GM12874 (cell line): ENCODE measurements at regions not wholly inside any gene's neighbourhood (a gene's known extent, or its start where the extent isn't known, plus 50 kb on each side); places are given as distances from the start of the nearest gene placed in this dataset.

Experiments used
- TF ChIP-seq, protein P1 (sequence below): IDR thresholded peaks from 2 replicates; pipeline ENCODE4 v1.5.1; 2011; ENCODE audit warnings: low read depth, mild to moderate bottlenecking, control low read depth, low read length, moderate library complexity; ENCODE audit not compliant: insufficient read depth

DNA sequence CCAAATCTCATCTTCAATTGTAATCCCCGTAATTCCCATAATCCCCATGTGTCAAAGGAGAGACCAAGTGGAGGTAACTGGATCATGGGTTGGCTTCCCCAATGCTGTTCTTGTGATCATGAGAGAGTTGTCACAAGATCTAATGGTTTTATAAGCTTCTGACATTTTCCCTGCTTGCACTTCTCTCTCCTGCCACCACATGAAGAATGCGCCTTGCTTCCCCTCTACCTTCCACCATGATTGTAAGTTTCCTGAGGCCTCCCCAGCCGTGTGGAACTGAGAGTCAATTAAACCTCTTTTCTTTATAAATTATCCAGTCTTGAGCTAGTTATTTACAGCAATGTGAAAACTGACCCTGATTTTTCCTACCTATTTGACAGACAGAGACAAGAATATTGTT lies 162.5 kb upstream of the SYT6 start:
- TF ChIP-seq, protein P1, sequence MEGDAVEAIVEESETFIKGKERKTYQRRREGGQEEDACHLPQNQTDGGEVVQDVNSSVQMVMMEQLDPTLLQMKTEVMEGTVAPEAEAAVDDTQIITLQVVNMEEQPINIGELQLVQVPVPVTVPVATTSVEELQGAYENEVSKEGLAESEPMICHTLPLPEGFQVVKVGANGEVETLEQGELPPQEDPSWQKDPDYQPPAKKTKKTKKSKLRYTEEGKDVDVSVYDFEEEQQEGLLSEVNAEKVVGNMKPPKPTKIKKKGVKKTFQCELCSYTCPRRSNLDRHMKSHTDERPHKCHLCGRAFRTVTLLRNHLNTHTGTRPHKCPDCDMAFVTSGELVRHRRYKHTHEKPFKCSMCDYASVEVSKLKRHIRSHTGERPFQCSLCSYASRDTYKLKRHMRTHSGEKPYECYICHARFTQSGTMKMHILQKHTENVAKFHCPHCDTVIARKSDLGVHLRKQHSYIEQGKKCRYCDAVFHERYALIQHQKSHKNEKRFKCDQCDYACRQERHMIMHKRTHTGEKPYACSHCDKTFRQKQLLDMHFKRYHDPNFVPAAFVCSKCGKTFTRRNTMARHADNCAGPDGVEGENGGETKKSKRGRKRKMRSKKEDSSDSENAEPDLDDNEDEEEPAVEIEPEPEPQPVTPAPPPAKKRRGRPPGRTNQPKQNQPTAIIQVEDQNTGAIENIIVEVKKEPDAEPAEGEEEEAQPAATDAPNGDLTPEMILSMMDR, result no peak

- TF ChIP-seq, protein P1, result no peak
These were observed 162.0 kb upstream of the SYT6 start for GRCh38 chr1:114315631-114316030.

GRCh38 chr1:114314576-114314975 lies 160.9 kb upstream of the SYT6 start:
- TF ChIP-seq, protein P1, result no peak

- TF ChIP-seq, protein P1, result no peak
These were observed 160.4 kb upstream of the SYT6 start for GRCh38 chr1:114314098-114314497.

DNA sequence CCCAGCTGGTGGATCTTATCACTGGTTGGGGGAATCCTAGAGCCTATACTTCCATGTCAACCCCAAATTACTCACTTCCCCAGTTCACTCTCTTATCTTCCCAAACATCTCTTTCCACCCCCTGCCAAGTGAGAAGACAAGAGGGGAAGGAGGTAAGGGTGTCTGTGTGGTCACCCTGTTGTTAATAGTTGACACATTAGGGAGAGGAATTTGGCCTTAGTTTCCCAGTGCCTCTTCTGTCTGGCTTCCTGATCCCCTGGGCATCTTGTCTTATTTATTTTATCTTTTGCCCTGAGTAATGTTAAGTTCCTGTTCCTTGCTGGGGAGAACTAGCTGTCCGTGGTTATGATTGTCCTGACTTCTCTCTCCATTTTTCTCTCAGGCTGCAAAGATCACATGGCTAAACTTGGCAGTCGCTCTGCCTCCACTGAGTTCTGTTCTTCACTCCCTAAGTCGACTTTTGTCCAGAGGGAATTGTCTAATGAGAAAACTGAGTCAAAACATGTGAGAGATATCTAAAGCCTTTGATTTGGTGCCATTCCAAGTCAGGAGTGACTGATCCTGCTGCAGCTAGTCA lies 157.1 kb upstream of the SYT6 start:
- TF ChIP-seq, protein P1, result no peak

GRCh38 chr1:114302821-114303220 lies 149.2 kb upstream of the SYT6 start:
- TF ChIP-seq, protein P1, result no peak

GRCh38 chr1:114299331-114299975 lies 145.8 kb upstream of the SYT6 start:
- TF ChIP-seq, protein P1, result no peak
